Fibroblast of lung (primary cell): ENCODE measurements at regions not wholly inside any gene's neighbourhood (a gene's known extent, or its start where the extent isn't known, plus 50 kb on each side); places are given as distances from the start of the nearest gene placed in this dataset.

Experiments used
- DNase-seq, 2 donors: peaks; one replicate each; pipeline versions ENCODE4 v3.0.0 to v3.0.0-alpha.2; 2010; ENCODE audit warnings: low read depth in 2 of 2
- H2AFZ ChIP-seq: 2 replicates; pipeline ENCODE4 v1.5.1; 2012; ENCODE audit warnings: low read length, control low read depth, inconsistent platforms
- H3K27ac ChIP-seq: 2 replicates; pipeline ENCODE4 v1.5.1; 2011; ENCODE audit warnings: low read length, control low read depth; ENCODE audit not compliant: insufficient read depth
- H3K27me3 ChIP-seq: 2 replicates; pipeline ENCODE4 v1.5.1; 2011; ENCODE audit warnings: mild to moderate bottlenecking, low read length; ENCODE audit not compliant: control insufficient read depth, insufficient read depth
- H3K36me3 ChIP-seq: 2 replicates; pipeline ENCODE4 v1.5.1; 2011; ENCODE audit warnings: low read length; ENCODE audit not compliant: control insufficient read depth, insufficient read depth
- H3K4me1 ChIP-seq: 2 replicates; pipeline ENCODE4 v1.5.1; 2011; ENCODE audit warnings: low read length; ENCODE audit not compliant: control insufficient read depth, insufficient read depth; ENCODE audit errors: extremely low read depth
- H3K4me2 ChIP-seq: 2 replicates; pipeline ENCODE4 v1.5.1; 2011; ENCODE audit warnings: low read length, control low read depth; ENCODE audit not compliant: insufficient read depth; ENCODE audit errors: extremely low read depth
- H3K4me3 ChIP-seq, 4 experiments: fragments of 200-600 bp in 1 of 4; sonication (generic) in 1 of 4; replicated peaks in 1 of 4; 2 replicates each; pipeline ENCODE4 v1.5.1; 2011 to 2016; ENCODE audit warnings: low read length in 4 of 4, low read depth in 3 of 4, mild to moderate bottlenecking in 3 of 4, control low read depth in 2 of 4, inconsistent platforms in 1 of 4, mixed read lengths in 1 of 4; ENCODE audit not compliant: insufficient read depth in 1 of 4; ENCODE audit errors: control extremely low read depth in 1 of 4
- H3K79me2 ChIP-seq: 2 replicates; pipeline ENCODE4 v1.5.1; 2012; ENCODE audit warnings: mild to moderate bottlenecking, low read length, inconsistent platforms; ENCODE audit not compliant: control insufficient read depth, insufficient read depth
- H3K9ac ChIP-seq: 2 replicates; pipeline ENCODE4 v1.5.1; 2011; ENCODE audit warnings: mild to moderate bottlenecking, low read length, control low read depth; ENCODE audit not compliant: insufficient read depth
- H3K9me3 ChIP-seq: 2 replicates; pipeline ENCODE4 v1.5.1; 2012; ENCODE audit warnings: low read depth, low read length; ENCODE audit not compliant: control insufficient read depth, insufficient read depth
- H4K20me1 ChIP-seq: 2 replicates; pipeline ENCODE4 v1.5.1; 2011; ENCODE audit warnings: low read length; ENCODE audit not compliant: control insufficient read depth, insufficient read depth; ENCODE audit errors: extremely low read depth
- CTCF ChIP-seq, 2 donors: IDR thresholded peaks in 1 of 2; conservative IDR thresholded peaks in 1 of 2; 1 replicate in 1 of 2; 2 replicates in 1 of 2; pipeline ENCODE4 v1.5.1; 2011 to 2012; ENCODE audit warnings: low read length in 2 of 2, control low read depth in 1 of 2, inconsistent platforms in 1 of 2, low read depth in 1 of 2, mild to moderate bottlenecking in 1 of 2
- EZH2 ChIP-seq: IDR thresholded peaks from 2 replicates; pipeline ENCODE4 v1.5.1; 2012; ENCODE audit warnings: low read length, control low read depth, mild to moderate bottlenecking; ENCODE audit errors: missing control alignments

GRCh38 chr15:39362821-39363561 is 217.9 kb upstream of the THBS1 start:
- peaks cover 16% of the 10 kb centered on the region for H3K4me1 ChIP-seq
- peak; percentile 91 to 99 for DNase-seq
- no peak overlapping the region for H2AFZ ChIP-seq
- no peak for TF ChIP-seq EZH2
- no peak for TF ChIP-seq CTCF (conservative IDR thresholded peaks at IDR 0.05 in 1 of 2, IDR thresholded peaks at IDR 0.05 in 1 of 2; ENCODE audit: low read depth in 1 of 2, low read length in 2 of 2)
- H3K27ac ChIP-seq: peak overlapping the region; percentile 32
- H3K27me3 ChIP-seq: no peaks in the 10 kb centered on the region
- H3K9ac ChIP-seq: no peak overlapping the region
- H3K4me2 ChIP-seq: no peak overlapping the region
- no peak overlapping the region for H3K4me3 ChIP-seq
- H3K9me3 ChIP-seq: no peaks in the 10 kb centered on the region
- no peaks in the 10 kb centered on the region for H3K36me3 ChIP-seq
- H4K20me1 ChIP-seq: no peaks in the 10 kb centered on the region
- no peaks in the 10 kb centered on the region for H3K79me2 ChIP-seq

- H3K4me2 ChIP-seq: no peak overlapping the region
- no peaks in the 10 kb centered on the region for H4K20me1 ChIP-seq
- DNase-seq: peak; percentile 61 to 72
- H3K9me3 ChIP-seq: no peaks in the 10 kb centered on the region
- H2AFZ ChIP-seq: no peak overlapping the region
- peaks cover 9% of the 10 kb centered on the region for H3K4me1 ChIP-seq
- no peak for TF ChIP-seq CTCF (conservative IDR thresholded peaks at IDR 0.05 in 1 of 2, IDR thresholded peaks at IDR 0.05 in 1 of 2; ENCODE audit: low read depth in 1 of 2, low read length in 2 of 2)
- TF ChIP-seq EZH2: no peak
- H3K9ac ChIP-seq: no peak overlapping the region
- no peaks in the 10 kb centered on the region for H3K79me2 ChIP-seq
- no peaks in the 10 kb centered on the region for H3K36me3 ChIP-seq
- H3K27ac ChIP-seq: peak overlapping the region; percentile 32
- H3K4me3 ChIP-seq: no peak overlapping the region
- no peaks in the 10 kb centered on the region for H3K27me3 ChIP-seq
These were observed 216.9 kb upstream of the THBS1 start for GRCh38 chr15:39363761-39364586.

- peaks cover 7% of the 10 kb centered on the region for H3K4me1 ChIP-seq
- H3K9ac ChIP-seq: no peak overlapping the region
These were observed 216.2 kb upstream of the THBS1 start for GRCh38 chr15:39364721-39365120.

More at GRCh38 chr15:39364721-39365120, 216.2 kb upstream of the THBS1 start:
- Histone ChIP-seq H4K20me1 (no peaks in the 10 kb centered on the region), H3K27ac (no peak overlapping the region), H3K79me2 (no peaks in the 10 kb centered on the region), H3K36me3 (no peaks in the 10 kb centered on the region), H3K4me2 (no peak overlapping the region), H3K9me3 (no peaks in the 10 kb centered on the region), H2AFZ (no peak overlapping the region), H3K4me3 (no peak overlapping the region), H3K27me3 (no peaks in the 10 kb centered on the region)
- no peak for TF ChIP-seq EZH2
- TF ChIP-seq CTCF (conservative IDR thresholded peaks at IDR 0.05 in 1 of 2, IDR thresholded peaks at IDR 0.05 in 1 of 2; ENCODE audit: low read depth in 1 of 2, low read length in 2 of 2): no peak
- DNase-seq: no peak
